Urinary bladder (tissue), 3 donors: ENCODE measurements at regions not wholly inside any gene's neighbourhood (a gene's known extent, or its start where the extent isn't known, plus 50 kb on each side); places are given as distances from the start of the nearest gene placed in this dataset.
"Not testable (repeated sequence)": the region's sequence is repeated elsewhere in the genome, so short reads cannot be mapped to it uniquely, and the experiment has no call there.

ENCODE experiments used
- DNase-seq: peaks from one replicate; pipeline ENCODE4 v3.0.0-alpha.2; 2015; ENCODE audit errors: extremely low spot score
- H3K27ac ChIP-seq: one replicate; pipeline ENCODE4 v1.5.1; 2013; ENCODE audit warnings: low read depth, mild to moderate bottlenecking, moderate library complexity
- H3K36me3 ChIP-seq: one replicate; pipeline ENCODE4 v1.6.1; 2013; ENCODE audit warnings: mild to moderate bottlenecking, moderate library complexity; ENCODE audit not compliant: insufficient read depth
- H3K4me1 ChIP-seq: one replicate; pipeline ENCODE4 v1.6.1; 2013; ENCODE audit warnings: mild to moderate bottlenecking, moderate library complexity; ENCODE audit not compliant: insufficient read depth
- H3K4me3 ChIP-seq: one replicate; pipeline ENCODE4 v1.5.1; 2013; ENCODE audit warnings: low read depth, low read length
- WGBS: extraction: QIAGEN DNeasy Blood & Tissue Kit; methylation state at CpG from one replicate; pipeline ENCODE4 v1.1.7; 2013; 5-methylcytosine and 5-hydroxymethylcytosine counted together
- donor health status: healthy with polysubstance abuse.
- donor health status: healthy.

GRCh38 chr6:56798163-56798562 lies 155.5 kb upstream of the DST start:
- 31% methylated on average over 2 of the region's 2 CpGs for WGBS
- Histone ChIP-seq H3K36me3 (no peaks in the 10 kb centered on the region), H3K4me1 (no peaks in the 10 kb centered on the region), H3K4me3 (no peak overlapping the region), H3K27ac (no peak overlapping the region)
- DNase-seq: no peak

GRCh38 chr6:56796196-56796532 lies 153.5 kb upstream of the DST start:
- H3K4me1 ChIP-seq: no peaks in the 10 kb centered on the region
- H3K27ac ChIP-seq: no peak overlapping the region
- DNase-seq: no peak
- H3K4me3 ChIP-seq: no peak overlapping the region
- WGBS: 74% methylated on average over 1 of the region's 1 CpG
- no peaks in the 10 kb centered on the region for H3K36me3 ChIP-seq

- no peaks in the 10 kb centered on the region for H3K36me3 ChIP-seq
- DNase-seq: no peak
- WGBS: 86% methylated on average over 6 of the region's 6 CpGs
- no peak overlapping the region for H3K4me3 ChIP-seq
- no peak overlapping the region for H3K27ac ChIP-seq
- H3K4me1 ChIP-seq: no peaks in the 10 kb centered on the region
These were observed 152.9 kb upstream of the DST start for GRCh38 chr6:56795466-56796195.

- H3K27ac ChIP-seq: no peak overlapping the region
- no peak for DNase-seq
- no peaks in the 10 kb centered on the region for H3K36me3 ChIP-seq
- no peak overlapping the region for H3K4me3 ChIP-seq
- H3K4me1 ChIP-seq: no peaks in the 10 kb centered on the region
These were observed 151.7 kb upstream of the DST start for GRCh38 chr6:56794421-56794820.

GRCh38 chr6:56793938-56794337 lies 151.2 kb upstream of the DST start:
- Histone ChIP-seq H3K4me1 (no peaks in the 10 kb centered on the region), H3K4me3 (no peak overlapping the region), H3K36me3 (no peaks in the 10 kb centered on the region), H3K27ac (no peak overlapping the region)
- 96% methylated on average over 2 of the region's 2 CpGs for WGBS
- DNase-seq: no peak

GRCh38 chr6:56790414-56790813 lies 147.7 kb upstream of the DST start:
- no peak for DNase-seq
- H3K36me3 ChIP-seq: no peaks in the 10 kb centered on the region
- no peaks in the 10 kb centered on the region for H3K4me1 ChIP-seq
- H3K27ac ChIP-seq: no peak overlapping the region
- H3K4me3 ChIP-seq: no peak overlapping the region

GRCh38 chr6:56789879-56790278 lies 147.2 kb upstream of the DST start:
- H3K27ac ChIP-seq: no peak overlapping the region
- no peaks in the 10 kb centered on the region for H3K4me1 ChIP-seq
- no peak overlapping the region for H3K4me3 ChIP-seq
- WGBS: 57% methylated on average over 2 of the region's 2 CpGs
- no peaks in the 10 kb centered on the region for H3K36me3 ChIP-seq
- DNase-seq: no peak

- Histone ChIP-seq H3K36me3 (no peaks in the 10 kb centered on the region), H3K27ac (no peak overlapping the region), H3K4me1 (no peaks in the 10 kb centered on the region), H3K4me3 (no peak overlapping the region)
- no peak for DNase-seq
- WGBS: 78% methylated on average over 1 of the region's 1 CpG
These were observed 146.7 kb upstream of the DST start for GRCh38 chr6:56789342-56789741.

- no peaks in the 10 kb centered on the region for H3K36me3 ChIP-seq
- no peak overlapping the region for H3K27ac ChIP-seq
- DNase-seq: no peak
- WGBS: 44% methylated on average over 1 of the region's 1 CpG
- H3K4me3 ChIP-seq: no peak overlapping the region
- H3K4me1 ChIP-seq: no peaks in the 10 kb centered on the region
These were observed 144.5 kb upstream of the DST start for GRCh38 chr6:56787209-56787608.

GRCh38 chr6:56786256-56786655 lies 143.6 kb upstream of the DST start:
- Histone ChIP-seq H3K27ac (no peak overlapping the region), H3K4me1 (no peaks in the 10 kb centered on the region), H3K36me3 (no peaks in the 10 kb centered on the region), H3K4me3 (no peak overlapping the region)
- 92% methylated on average over 1 of the region's 1 CpG for WGBS
- no peak for DNase-seq

GRCh38 chr6:56785536-56785935 lies 142.8 kb upstream of the DST start:
- H3K27ac ChIP-seq, H3K36me3 ChIP-seq, DNase-seq, H3K4me3 ChIP-seq, H3K4me1 ChIP-seq: not testable (repeated sequence)
- WGBS: 88% methylated on average over 19 of the region's 19 CpGs

GRCh38 chr6:56780109-56780508 lies 137.4 kb upstream of the DST start:
- H3K36me3 ChIP-seq, H3K27ac ChIP-seq, H3K4me1 ChIP-seq, DNase-seq, H3K4me3 ChIP-seq: not testable (repeated sequence)
- WGBS: 89% methylated on average over 2 of the region's 2 CpGs

GRCh38 chr6:56778503-56778902 lies 135.8 kb upstream of the DST start:
- H3K4me3 ChIP-seq, H3K36me3 ChIP-seq, DNase-seq, H3K27ac ChIP-seq, H3K4me1 ChIP-seq: not testable (repeated sequence)
- WGBS: 87% methylated on average over 1 of the region's 2 CpGs

GRCh38 chr6:56775498-56776166 lies 132.9 kb upstream of the DST start:
- H3K36me3 ChIP-seq: no peaks in the 10 kb centered on the region
- H3K4me1 ChIP-seq: no peaks in the 10 kb centered on the region
- WGBS: 83% methylated on average over 4 of the region's 4 CpGs
- no peak for DNase-seq
- no peak overlapping the region for H3K4me3 ChIP-seq
- no peak overlapping the region for H3K27ac ChIP-seq
